Activated T-cell treated with anti-CD3 and anti-CD28 coated beads for 1 hour (primary cell): ENCODE measurements at regions not wholly inside any gene's neighbourhood (a gene's known extent, or its start where the extent isn't known, plus 50 kb on each side); places are given as distances from the start of the nearest gene placed in this dataset.
"Not testable (repeated sequence)": the region's sequence is repeated elsewhere in the genome, so short reads cannot be mapped to it uniquely, and the experiment has no call there.

Experiments used
- DNase-seq: peaks from one replicate; pipeline ENCODE4 v3.0.0-alpha.2; 2020; ENCODE audit warnings: low read depth

- DNase-seq, result no peak
Measured at GRCh38 chr2:180927030-180927686, 53.2 kb upstream of the UBE2E3 start.

GRCh38 chr2:180925700-180926099 is 54.7 kb upstream of the UBE2E3 start:
- DNase-seq, result no peak

GRCh38 chr2:180924063-180924462 is 56.3 kb upstream of the UBE2E3 start:
- DNase-seq, result no peak

GRCh38 chr2:180910831-180911665 is 69.4 kb upstream of the UBE2E3 start:
- no peak for DNase-seq

- no peak for DNase-seq
Measured at GRCh38 chr2:180907731-180908130, 72.7 kb upstream of the UBE2E3 start.

- DNase-seq, result no peak
Measured at GRCh38 chr2:180905461-180905860, 74.9 kb upstream of the UBE2E3 start.

GRCh38 chr2:180905002-180905401 is 75.4 kb upstream of the UBE2E3 start:
- DNase-seq, result no peak

GRCh38 chr2:180901331-180901730 is 79.1 kb upstream of the UBE2E3 start:
- no peak for DNase-seq

- DNase-seq, result no peak
Measured at GRCh38 chr2:180893752-180894151, 86.7 kb upstream of the UBE2E3 start.

GRCh38 chr2:180892091-180892490 is 88.3 kb upstream of the UBE2E3 start:
- DNase-seq, result no peak

GRCh38 chr2:180891360-180891759 is 89.0 kb upstream of the UBE2E3 start:
- DNase-seq, result no peak

GRCh38 chr2:180890781-180891180 is 89.6 kb upstream of the UBE2E3 start:
- DNase-seq, result no peak

- DNase-seq, result no peak
Measured at GRCh38 chr2:180882959-180883358, 97.4 kb upstream of the UBE2E3 start.

- no peak for DNase-seq
Measured at GRCh38 chr2:180876506-180876905, 103.9 kb upstream of the UBE2E3 start.

GRCh38 chr2:180873219-180873618 is 107.2 kb upstream of the UBE2E3 start:
- no peak for DNase-seq

GRCh38 chr2:180872781-180873180 is 107.6 kb upstream of the UBE2E3 start:
- DNase-seq, result not testable (repeated sequence)

- no peak for DNase-seq
Measured at GRCh38 chr2:180872255-180872654, 108.2 kb upstream of the UBE2E3 start.

GRCh38 chr2:180871649-180872048 is 108.8 kb upstream of the UBE2E3 start:
- no peak for DNase-seq

GRCh38 chr2:180849851-180850250 is 130.6 kb upstream of the UBE2E3 start:
- DNase-seq, result no peak

GRCh38 chr2:180848393-180848792 is 132.0 kb upstream of the UBE2E3 start:
- DNase-seq, result no peak

- no peak for DNase-seq
Measured at GRCh38 chr2:180846756-180847472, 133.5 kb upstream of the UBE2E3 start.

GRCh38 chr2:180842461-180842860 is 137.9 kb upstream of the UBE2E3 start:
- DNase-seq, result no peak

- no peak for DNase-seq
Measured at GRCh38 chr2:180840641-180841040, 139.8 kb upstream of the UBE2E3 start.
